Memory B cell (primary cell): ENCODE measurements at regions not wholly inside any gene's neighbourhood (a gene's known extent, or its start where the extent isn't known, plus 50 kb on each side); places are given as distances from the start of the nearest gene placed in this dataset.
"Not testable (repeated sequence)": the region's sequence is repeated elsewhere in the genome, so short reads cannot be mapped to it uniquely, and the experiment has no call there.

Experiments
- ATAC-seq: fragments of 150-1000 bp; cut with Tn5 transposase; 2 replicates; pipeline ENCODE4 v1.10.0; 2021; ENCODE audit warnings: low read depth, mild to moderate bottlenecking, moderate library complexity
- DNase-seq, 2 donors: peaks; one replicate each; pipeline ENCODE4 v3.0.0; 2022; ENCODE audit warnings: low spot score in 2 of 2
- H3K27ac Mint-ChIP-seq: one replicate; pipeline ENCODE4 v1.8.0; 2022; ENCODE audit warnings: mild to moderate bottlenecking, moderate library complexity, mixed read lengths
- H3K27me3 Mint-ChIP-seq: one replicate; pipeline ENCODE4 v1.8.0; 2022; ENCODE audit warnings: mixed read lengths
- H3K36me3 Mint-ChIP-seq: one replicate; pipeline ENCODE4 v1.8.0; 2022; ENCODE audit warnings: mild to moderate bottlenecking, mixed read lengths
- H3K4me1 Mint-ChIP-seq: one replicate; pipeline ENCODE4 v1.8.0; 2022; ENCODE audit warnings: mixed read lengths
- H3K4me3 Mint-ChIP-seq: one replicate; pipeline ENCODE4 v1.8.0; 2022; ENCODE audit warnings: mild to moderate bottlenecking, moderate library complexity, mixed read lengths
- H3K9me3 Mint-ChIP-seq: one replicate; pipeline ENCODE4 v1.8.0; 2022; ENCODE audit warnings: mixed read lengths

- no peaks in the 10 kb centered on the region for H3K36me3 Mint-ChIP-seq
- peaks cover 5% of the 10 kb centered on the region for H3K27me3 Mint-ChIP-seq
- H3K27ac Mint-ChIP-seq: no peak overlapping the region
- H3K4me3 Mint-ChIP-seq: no peak overlapping the region
- H3K9me3 Mint-ChIP-seq: no peaks in the 10 kb centered on the region
- ATAC-seq (no peak), DNase-seq (no peak)
- H3K4me1 Mint-ChIP-seq: no peaks in the 10 kb centered on the region
These were observed 695.8 kb downstream of the RNF144A start for GRCh38 chr2:7612969-7613368.

GRCh38 chr2:7613831-7614230 lies 696.6 kb downstream of the RNF144A start:
- ATAC-seq (no peak), DNase-seq (no peak)
- no peak overlapping the region for H3K27ac Mint-ChIP-seq
- H3K4me3 Mint-ChIP-seq: no peak overlapping the region
- no peaks in the 10 kb centered on the region for H3K36me3 Mint-ChIP-seq
- H3K9me3 Mint-ChIP-seq: no peaks in the 10 kb centered on the region
- H3K27me3 Mint-ChIP-seq: peaks cover 6% of the 10 kb centered on the region
- no peaks in the 10 kb centered on the region for H3K4me1 Mint-ChIP-seq

DNA sequence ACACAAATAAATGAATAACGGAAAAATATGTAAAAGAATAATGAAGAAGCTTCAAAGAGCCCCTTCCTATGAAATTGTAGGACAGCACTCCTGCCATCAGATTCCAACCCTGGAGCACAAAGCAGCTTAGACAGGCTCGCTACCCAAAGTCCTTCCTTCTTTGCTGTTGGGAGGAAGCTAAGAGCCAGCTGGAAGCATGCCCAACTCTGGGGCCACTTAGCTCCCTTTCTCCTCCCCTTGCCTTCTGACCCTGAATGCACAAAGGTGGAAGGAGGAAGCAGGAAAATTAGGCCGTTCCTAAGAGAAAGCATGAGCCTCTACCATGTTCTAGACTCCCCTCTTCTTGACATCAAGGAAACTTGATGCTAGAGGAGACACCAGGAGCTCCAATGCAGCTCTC lies 700.8 kb downstream of the RNF144A start:
- Mint-ChIP-seq H3K4me1 (no peaks in the 10 kb centered on the region), H3K9me3 (peaks cover 2% of the 10 kb centered on the region), H3K36me3 (no peaks in the 10 kb centered on the region), H3K27ac (no peak overlapping the region), H3K4me3 (no peak overlapping the region), H3K27me3 (peaks cover 6% of the 10 kb centered on the region)
- ATAC-seq: no peak
- no peak for DNase-seq

- Mint-ChIP-seq H3K4me3 (no peak overlapping the region), H3K27ac (no peak overlapping the region), H3K9me3 (peaks cover 2% of the 10 kb centered on the region), H3K4me1 (no peaks in the 10 kb centered on the region), H3K27me3 (peaks cover 6% of the 10 kb centered on the region), H3K36me3 (no peaks in the 10 kb centered on the region)
- ATAC-seq: no peak
- DNase-seq: no peak
These were observed 702.2 kb downstream of the RNF144A start for GRCh38 chr2:7619203-7619970.

DNA sequence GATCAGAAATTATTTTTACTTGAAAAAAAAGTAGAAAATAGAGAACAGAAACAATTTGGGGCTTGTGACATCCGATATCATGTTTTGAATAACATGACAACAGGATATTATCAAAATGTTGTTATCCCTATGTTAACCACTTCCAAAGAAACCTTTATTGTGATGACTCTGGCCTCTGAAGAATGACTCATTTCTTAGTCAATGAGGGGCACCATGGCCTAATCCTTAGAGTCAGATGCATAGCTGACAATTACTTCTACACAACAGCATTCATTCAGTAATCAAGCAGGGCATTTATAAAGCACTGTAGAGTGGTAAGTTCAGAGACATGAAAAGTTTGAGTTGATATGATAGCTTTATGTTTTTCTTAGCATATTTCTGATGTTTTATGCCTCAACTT lies 703.0 kb downstream of the RNF144A start:
- Mint-ChIP-seq H3K27ac (no peak overlapping the region), H3K4me1 (no peaks in the 10 kb centered on the region), H3K27me3 (peaks cover 7% of the 10 kb centered on the region), H3K4me3 (no peak overlapping the region), H3K36me3 (no peaks in the 10 kb centered on the region), H3K9me3 (peaks cover 2% of the 10 kb centered on the region)
- no peak for ATAC-seq
- no peak for DNase-seq

- DNase-seq: no peak
These were observed 704.0 kb downstream of the RNF144A start for GRCh38 chr2:7621018-7621814.

DNA sequence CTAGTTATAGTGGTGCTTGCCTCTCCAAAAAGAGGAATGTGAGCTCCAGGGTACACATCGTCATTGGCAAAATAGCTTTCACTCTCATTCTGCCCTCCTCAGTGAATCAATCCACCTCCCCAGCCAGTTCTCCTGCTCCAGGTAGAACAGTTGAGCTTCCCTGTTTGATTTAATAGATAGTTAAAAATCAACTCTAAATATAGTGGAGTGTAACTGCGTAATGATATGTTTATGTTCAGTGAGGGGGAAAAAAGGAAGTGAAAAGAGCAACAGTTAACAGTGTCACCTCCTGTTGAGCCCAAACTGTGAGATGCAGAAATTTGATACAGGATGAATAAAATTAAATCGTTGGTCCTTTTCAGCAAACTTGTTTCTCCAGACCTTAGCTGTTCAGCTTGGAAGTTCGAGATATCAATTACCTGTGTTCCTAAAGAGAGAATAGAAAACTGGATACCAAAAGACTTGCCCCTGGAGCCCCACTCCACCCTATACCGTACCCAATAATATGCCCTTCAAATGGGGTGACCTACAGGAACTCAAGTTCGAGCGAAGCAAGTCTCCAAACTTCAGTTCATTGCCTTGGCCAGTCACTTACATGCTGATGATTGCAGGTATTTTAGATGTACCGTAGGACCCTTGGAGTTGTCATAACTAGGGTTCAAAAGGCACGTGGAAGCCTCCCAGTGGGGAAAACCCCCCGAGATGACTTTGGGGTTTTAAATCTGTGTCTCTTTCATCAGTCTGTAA lies 708.4 kb downstream of the RNF144A start:
- peaks cover 2% of the 10 kb centered on the region for H3K9me3 Mint-ChIP-seq
- H3K4me3 Mint-ChIP-seq: peak overlapping the region; percentile 31
- peaks cover 2% of the 10 kb centered on the region for H3K27me3 Mint-ChIP-seq
- H3K36me3 Mint-ChIP-seq: no peaks in the 10 kb centered on the region
- ATAC-seq (peak; percentile 47), DNase-seq (no peak)
- H3K27ac Mint-ChIP-seq: no peak overlapping the region
- no peaks in the 10 kb centered on the region for H3K4me1 Mint-ChIP-seq

More at GRCh38 chr2:7621018-7621814, 704.0 kb downstream of the RNF144A start:
- Mint-ChIP-seq H3K4me1 (no peaks in the 10 kb centered on the region), H3K27me3 (peaks cover 7% of the 10 kb centered on the region), H3K4me3 (no peak overlapping the region), H3K27ac (no peak overlapping the region), H3K9me3 (peaks cover 2% of the 10 kb centered on the region), H3K36me3 (no peaks in the 10 kb centered on the region)
- no peak for ATAC-seq

DNA sequence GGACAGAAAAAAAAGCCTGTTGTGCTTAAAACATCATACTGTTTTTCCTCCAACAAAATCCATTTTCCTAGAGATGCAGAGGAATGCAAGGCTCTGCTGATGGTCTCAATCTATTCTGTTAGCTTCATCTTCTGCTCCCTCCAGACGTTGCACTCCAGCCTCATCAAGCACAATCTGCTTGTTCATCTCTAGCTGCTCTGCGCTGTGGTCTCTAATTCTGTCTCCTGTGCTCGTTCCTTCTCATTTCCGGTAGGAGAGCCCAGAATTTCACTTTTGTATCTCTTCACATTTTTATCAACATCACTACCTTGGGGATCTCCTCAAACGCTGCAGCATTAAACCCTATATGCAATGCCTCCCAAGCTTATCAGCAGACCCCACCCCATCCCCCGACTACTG lies 708.9 kb downstream of the RNF144A start:
- H3K27ac Mint-ChIP-seq: no peak overlapping the region
- no peaks in the 10 kb centered on the region for H3K36me3 Mint-ChIP-seq
- H3K4me3 Mint-ChIP-seq: no peak overlapping the region
- no peak for ATAC-seq
- peaks cover 2% of the 10 kb centered on the region for H3K27me3 Mint-ChIP-seq
- no peaks in the 10 kb centered on the region for H3K4me1 Mint-ChIP-seq
- DNase-seq: no peak
- peaks cover 2% of the 10 kb centered on the region for H3K9me3 Mint-ChIP-seq

- no peaks in the 10 kb centered on the region for H3K4me1 Mint-ChIP-seq
- no peak overlapping the region for H3K4me3 Mint-ChIP-seq
- ATAC-seq (no peak), DNase-seq (no peak)
- H3K27ac Mint-ChIP-seq: no peak overlapping the region
- H3K36me3 Mint-ChIP-seq: no peaks in the 10 kb centered on the region
- H3K9me3 Mint-ChIP-seq: peaks cover 2% of the 10 kb centered on the region
- peaks cover 2% of the 10 kb centered on the region for H3K27me3 Mint-ChIP-seq
These were observed 710.4 kb downstream of the RNF144A start for GRCh38 chr2:7627583-7627982.

DNA sequence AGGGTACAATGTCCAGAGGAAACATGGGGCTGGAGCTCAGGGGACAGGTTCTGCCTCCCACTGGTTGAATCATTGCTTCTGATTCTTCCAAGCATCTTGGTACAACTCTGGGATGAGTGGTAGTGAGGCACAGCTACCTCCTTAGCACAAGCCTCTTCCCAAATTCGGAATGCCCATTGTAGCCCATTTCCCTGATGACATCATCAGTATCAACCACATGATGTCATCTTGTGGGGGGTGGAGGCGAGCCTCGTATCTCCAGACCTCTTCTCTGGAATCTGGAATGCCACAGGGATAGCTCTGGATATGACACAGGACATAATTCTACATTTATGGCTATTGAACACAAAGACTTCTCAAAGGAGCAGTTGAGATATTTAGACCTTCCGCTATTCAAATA lies 715.2 kb downstream of the RNF144A start:
- H3K27me3 Mint-ChIP-seq: no peaks in the 10 kb centered on the region
- H3K27ac Mint-ChIP-seq: no peak overlapping the region
- H3K9me3 Mint-ChIP-seq: peaks cover 2% of the 10 kb centered on the region
- no peak overlapping the region for H3K4me3 Mint-ChIP-seq
- DNase-seq (no peak), ATAC-seq (no peak)
- H3K36me3 Mint-ChIP-seq: no peaks in the 10 kb centered on the region
- no peaks in the 10 kb centered on the region for H3K4me1 Mint-ChIP-seq

- Mint-ChIP-seq H3K36me3 (no peaks in the 10 kb centered on the region), H3K27me3 (peaks cover 2% of the 10 kb centered on the region), H3K27ac (no peak overlapping the region), H3K9me3 (peaks cover 2% of the 10 kb centered on the region), H3K4me3 (no peak overlapping the region), H3K4me1 (no peaks in the 10 kb centered on the region)
- ATAC-seq (no peak), DNase-seq (no peak)
These were observed 716.4 kb downstream of the RNF144A start for GRCh38 chr2:7633566-7634153.

- Mint-ChIP-seq H3K9me3 (peaks cover 2% of the 10 kb centered on the region), H3K27ac (no peak overlapping the region), H3K4me1 (no peaks in the 10 kb centered on the region), H3K27me3 (peaks cover 3% of the 10 kb centered on the region), H3K4me3 (no peak overlapping the region), H3K36me3 (no peaks in the 10 kb centered on the region)
- ATAC-seq (no peak), DNase-seq (no peak)
These were observed 717.2 kb downstream of the RNF144A start for GRCh38 chr2:7634409-7634808.

DNA sequence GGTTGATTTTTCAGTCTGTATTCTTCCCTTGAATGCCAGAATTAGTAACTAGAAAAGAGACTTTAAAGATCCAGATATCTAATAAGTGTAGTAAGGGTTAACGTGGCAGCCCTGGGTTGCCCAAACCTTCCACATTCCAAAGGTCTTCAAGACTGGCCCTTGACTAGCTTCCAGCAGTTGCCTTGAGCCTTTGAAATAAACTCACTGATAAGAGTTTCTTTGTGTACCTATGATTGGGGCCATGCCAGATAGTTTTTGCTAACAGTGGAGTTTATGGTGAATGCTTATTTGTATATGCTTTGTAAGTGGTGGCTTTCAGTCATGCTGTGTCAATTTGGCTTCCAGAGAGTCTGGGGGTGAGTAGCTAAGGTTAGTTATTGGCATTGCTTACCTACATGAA lies 722.3 kb downstream of the RNF144A start:
- Mint-ChIP-seq H3K27me3 (peaks cover 7% of the 10 kb centered on the region), H3K36me3 (no peaks in the 10 kb centered on the region), H3K27ac (no peak overlapping the region), H3K4me1 (no peaks in the 10 kb centered on the region), H3K4me3 (no peak overlapping the region), H3K9me3 (peaks cover 7% of the 10 kb centered on the region)
- ATAC-seq: no peak
- DNase-seq: no peak

- H3K27me3 Mint-ChIP-seq, H3K4me1 Mint-ChIP-seq, H3K9me3 Mint-ChIP-seq, H3K4me3 Mint-ChIP-seq, ATAC-seq, DNase-seq, H3K27ac Mint-ChIP-seq, H3K36me3 Mint-ChIP-seq: not testable (repeated sequence)
These were observed 724.1 kb downstream of the RNF144A start for GRCh38 chr2:7641272-7641671.
